GM21737 (cell line): ENCODE measurements at regions not wholly inside any gene's neighbourhood (a gene's known extent, or its start where the extent isn't known, plus 50 kb on each side); places are given as distances from the start of the nearest gene placed in this dataset.

Experiments
- ATAC-seq: cut with Tn5 transposase; IDR thresholded peaks from one replicate; pipeline ENCODE4 v1.9.1; 2021; ENCODE audit warnings: mild to moderate bottlenecking, moderate library complexity; ENCODE audit not compliant: unreplicated experiment

- ATAC-seq = no peak
Measured at GRCh38 chr9:134271338-134272301, 54.6 kb upstream of the RXRA start.

GRCh38 chr9:134272302-134273023 is 53.8 kb upstream of the RXRA start:
- no peak for ATAC-seq

- no peak for ATAC-seq
Measured at GRCh38 chr9:134273647-134274046, 52.6 kb upstream of the RXRA start.

- no peak for ATAC-seq
Measured at GRCh38 chr9:134275375-134275774, 50.9 kb upstream of the RXRA start.

GRCh38 chr9:134276453-134277245 is 49.6 kb upstream of the RXRA start:
- no peak for ATAC-seq
